ENCODE measurements at regions not wholly inside any gene's neighbourhood (a gene's known extent, or its start where the extent isn't known, plus 50 kb on each side); places are given as distances from the start of the nearest gene placed in this dataset.

GRCh38 chr16:86347916-86348555 is 162.3 kb upstream of the FOXF1 start:
- TF ChIP-seq EZH2 (optimal IDR thresholded peaks at IDR 0.05; ENCODE audit: low read depth, low read length): no peak
- no peak for TF ChIP-seq EZH2phosphoT487 (IDR thresholded peaks at IDR 0.05; ENCODE audit: low read length)
- no peak for TF ChIP-seq CTCF (IDR thresholded peaks at IDR 0.05; ENCODE audit: low read length)
- Histone ChIP-seq H3F3A (ENCODE audit: insufficient read depth, low read length) (no peaks in the 10 kb centered on the region), H3K79me2 (ENCODE audit: low read length) (no peaks in the 10 kb centered on the region), H3K27ac (ENCODE audit: low read length) (no peak overlapping the region), H2AFZ (ENCODE audit: low read length) (no peak overlapping the region), H3K4me2 (ENCODE audit: low read depth, low read length) (no peak overlapping the region), H4K20me1 (ENCODE audit: insufficient read depth, low read length) (no peaks in the 10 kb centered on the region), H3K9ac (ENCODE audit: low read length) (no peak overlapping the region), H3K4me3 (ENCODE audit: low read length) (no peak overlapping the region), H3K36me3 (replicated peaks; ENCODE audit: insufficient read depth, low read length) (no peaks in the 10 kb centered on the region), H3K9me2 (replicated peaks; ENCODE audit: insufficient read depth, low read length) (no peaks in the 10 kb centered on the region), H3K9me3 (replicated peaks; ENCODE audit: insufficient read depth, low read length) (no peaks in the 10 kb centered on the region), H3K4me1 (ENCODE audit: low read length) (no peaks in the 10 kb centered on the region), H3K27me3 (replicated peaks; ENCODE audit: insufficient read depth, low read length) (peaks cover 46% of the 10 kb centered on the region)
- no peak for DNase-seq

GRCh38 chr16:86349338-86349900 is 160.9 kb upstream of the FOXF1 start:
- Histone ChIP-seq H3K9ac (ENCODE audit: low read length) (no peak overlapping the region), H3K27me3 (replicated peaks; ENCODE audit: insufficient read depth, low read length) (peaks cover 33% of the 10 kb centered on the region), H4K20me1 (ENCODE audit: insufficient read depth, low read length) (no peaks in the 10 kb centered on the region), H3K36me3 (replicated peaks; ENCODE audit: insufficient read depth, low read length) (no peaks in the 10 kb centered on the region), H3K4me3 (ENCODE audit: low read length) (no peak overlapping the region), H3K79me2 (ENCODE audit: low read length) (no peaks in the 10 kb centered on the region), H3K9me2 (replicated peaks; ENCODE audit: insufficient read depth, low read length) (no peaks in the 10 kb centered on the region), H3K4me2 (ENCODE audit: low read depth, low read length) (no peak overlapping the region), H3K27ac (ENCODE audit: low read length) (no peak overlapping the region), H3K9me3 (replicated peaks; ENCODE audit: insufficient read depth, low read length) (no peaks in the 10 kb centered on the region), H3F3A (ENCODE audit: insufficient read depth, low read length) (no peaks in the 10 kb centered on the region), H3K4me1 (ENCODE audit: low read length) (no peaks in the 10 kb centered on the region), H2AFZ (ENCODE audit: low read length) (no peak overlapping the region)
- TF ChIP-seq EZH2 (optimal IDR thresholded peaks at IDR 0.05; ENCODE audit: low read depth, low read length): no peak
- no peak for TF ChIP-seq CTCF (IDR thresholded peaks at IDR 0.05; ENCODE audit: low read length)
- no peak for TF ChIP-seq EZH2phosphoT487 (IDR thresholded peaks at IDR 0.05; ENCODE audit: low read length)
- no peak for DNase-seq

- TF ChIP-seq EZH2phosphoT487 (IDR thresholded peaks at IDR 0.05; ENCODE audit: low read length) (no peak), CTCF (IDR thresholded peaks at IDR 0.05; ENCODE audit: low read length) (no peak), EZH2 (optimal IDR thresholded peaks at IDR 0.05; ENCODE audit: low read depth, low read length) (no peak)
- Histone ChIP-seq H3K9me2 (replicated peaks; ENCODE audit: insufficient read depth, low read length) (no peaks in the 10 kb centered on the region), H2AFZ (ENCODE audit: low read length) (no peak overlapping the region), H3K36me3 (replicated peaks; ENCODE audit: insufficient read depth, low read length) (no peaks in the 10 kb centered on the region), H4K20me1 (ENCODE audit: insufficient read depth, low read length) (no peaks in the 10 kb centered on the region), H3K9ac (ENCODE audit: low read length) (no peak overlapping the region), H3K27ac (ENCODE audit: low read length) (no peak overlapping the region), H3K4me1 (ENCODE audit: low read length) (no peaks in the 10 kb centered on the region), H3K27me3 (replicated peaks; ENCODE audit: insufficient read depth, low read length) (peaks cover 24% of the 10 kb centered on the region), H3K79me2 (ENCODE audit: low read length) (no peaks in the 10 kb centered on the region), H3F3A (ENCODE audit: insufficient read depth, low read length) (no peaks in the 10 kb centered on the region), H3K4me2 (ENCODE audit: low read depth, low read length) (no peak overlapping the region), H3K9me3 (replicated peaks; ENCODE audit: insufficient read depth, low read length) (no peaks in the 10 kb centered on the region), H3K4me3 (ENCODE audit: low read length) (no peak overlapping the region)
- no peak for DNase-seq
Observed at GRCh38 chr16:86350289-86350688, 160.0 kb upstream of the FOXF1 start.
